ENCODE measurements at regions not wholly inside any gene's neighbourhood (a gene's known extent, or its start where the extent isn't known, plus 50 kb on each side); places are given as distances from the start of the nearest gene placed in this dataset.

GRCh38 chr16:64453646-64454045 lies 668.2 kb downstream of the CDH11 start:
- TF ChIP-seq EZH2 (IDR thresholded peaks at IDR 0.05) (no peak), POLR2AphosphoS5 (IDR thresholded peaks at IDR 0.05; ENCODE audit: borderline replicate concordance, low read depth, low read length) (no peak), FOXP2 (optimal IDR thresholded peaks at IDR 0.05; ENCODE audit: control extremely low read depth, extremely low read length, insufficient read depth) (no peak)

Measured in SK-N-MC (cell line).